ENCODE measurements at regions not wholly inside any gene's neighbourhood (a gene's known extent, or its start where the extent isn't known, plus 50 kb on each side); places are given as distances from the start of the nearest gene placed in this dataset.

DNA sequence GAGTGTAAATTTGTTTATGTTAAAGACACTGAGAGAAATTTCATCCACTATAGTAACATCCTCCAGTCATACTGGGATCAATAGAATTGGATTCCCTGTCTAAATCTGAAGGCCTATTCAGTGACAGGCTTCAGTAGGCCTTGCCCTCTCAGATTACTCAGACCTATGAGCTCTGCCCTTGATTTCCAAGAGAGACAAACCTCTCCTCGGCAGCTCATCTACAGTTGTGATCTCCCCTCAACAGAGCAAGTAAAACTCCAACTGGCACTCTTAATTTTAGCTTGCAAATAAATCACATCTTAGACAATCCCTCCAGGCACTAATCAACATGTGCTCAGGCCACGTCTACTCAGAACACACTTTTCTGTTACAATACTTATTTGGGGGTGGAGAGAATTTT lies 1191.4 kb upstream of the PHF14 start:
- Histone ChIP-seq H3K27me3 (no peaks in the 10 kb centered on the region), H3K9me3 (peaks cover 0 to 11% (median 0%) of the 10 kb centered on the region in 4 donors), H3K27ac (no peak overlapping the region), H3K4me3 (no peak overlapping the region), H3K4me1 (no peaks in the 10 kb centered on the region), H3K36me3 (no peaks in the 10 kb centered on the region)
- intact Hi-C loops (cut with DNase I) = no loop called here
- TF ChIP-seq POLR2AphosphoS5 (IDR thresholded peaks at IDR 0.05) = no peak
- TF ChIP-seq, protein P1, sequence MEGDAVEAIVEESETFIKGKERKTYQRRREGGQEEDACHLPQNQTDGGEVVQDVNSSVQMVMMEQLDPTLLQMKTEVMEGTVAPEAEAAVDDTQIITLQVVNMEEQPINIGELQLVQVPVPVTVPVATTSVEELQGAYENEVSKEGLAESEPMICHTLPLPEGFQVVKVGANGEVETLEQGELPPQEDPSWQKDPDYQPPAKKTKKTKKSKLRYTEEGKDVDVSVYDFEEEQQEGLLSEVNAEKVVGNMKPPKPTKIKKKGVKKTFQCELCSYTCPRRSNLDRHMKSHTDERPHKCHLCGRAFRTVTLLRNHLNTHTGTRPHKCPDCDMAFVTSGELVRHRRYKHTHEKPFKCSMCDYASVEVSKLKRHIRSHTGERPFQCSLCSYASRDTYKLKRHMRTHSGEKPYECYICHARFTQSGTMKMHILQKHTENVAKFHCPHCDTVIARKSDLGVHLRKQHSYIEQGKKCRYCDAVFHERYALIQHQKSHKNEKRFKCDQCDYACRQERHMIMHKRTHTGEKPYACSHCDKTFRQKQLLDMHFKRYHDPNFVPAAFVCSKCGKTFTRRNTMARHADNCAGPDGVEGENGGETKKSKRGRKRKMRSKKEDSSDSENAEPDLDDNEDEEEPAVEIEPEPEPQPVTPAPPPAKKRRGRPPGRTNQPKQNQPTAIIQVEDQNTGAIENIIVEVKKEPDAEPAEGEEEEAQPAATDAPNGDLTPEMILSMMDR (IDR thresholded peaks at IDR 0.05) = no peak
- no peak for TF ChIP-seq EP300 (IDR thresholded peaks at IDR 0.05)
- 78 to 80% methylated on average over 2 of the region's 2 CpGs for WGBS, 2 donors
- DNase-seq = no peak

DNA sequence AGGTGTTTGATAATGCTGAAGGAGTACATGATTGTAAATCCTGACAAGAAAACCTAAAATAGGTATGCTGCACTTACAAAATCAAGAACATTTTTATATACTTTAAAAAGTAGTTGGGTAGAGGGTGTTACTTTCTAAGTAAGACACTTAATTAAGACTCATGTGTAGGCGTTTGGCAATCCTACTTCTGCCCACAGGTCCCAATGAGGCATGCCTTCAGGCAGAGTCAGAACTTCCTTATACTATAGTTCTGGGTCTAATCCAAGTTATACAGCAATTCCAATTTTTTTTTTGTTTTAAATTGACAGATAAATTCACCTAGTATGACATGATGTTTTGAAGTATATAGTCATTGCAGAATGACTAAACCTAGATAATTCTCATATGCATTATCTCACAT lies 1188.5 kb upstream of the PHF14 start:
- WGBS, 2 donors = 21 to 70% methylated on average over 1 of the region's 1 CpG
- peaks cover 0 to 7% (median 0%) of the 10 kb centered on the region in 4 donors for H3K9me3 ChIP-seq
- H3K4me3 ChIP-seq = no peak overlapping the region
- no peaks in the 10 kb centered on the region for H3K27me3 ChIP-seq
- intact Hi-C loops (cut with DNase I) = no loop called here
- DNase-seq = no peak
- H3K36me3 ChIP-seq = no peaks in the 10 kb centered on the region
- TF ChIP-seq EP300 (IDR thresholded peaks at IDR 0.05) = no peak
- TF ChIP-seq, protein P1 (IDR thresholded peaks at IDR 0.05) = no peak
- no peak for TF ChIP-seq POLR2A (IDR thresholded peaks at IDR 0.05)
- TF ChIP-seq POLR2AphosphoS5 (IDR thresholded peaks at IDR 0.05) = no peak
- no peaks in the 10 kb centered on the region for H3K4me1 ChIP-seq
- H3K27ac ChIP-seq = no peak overlapping the region

DNA sequence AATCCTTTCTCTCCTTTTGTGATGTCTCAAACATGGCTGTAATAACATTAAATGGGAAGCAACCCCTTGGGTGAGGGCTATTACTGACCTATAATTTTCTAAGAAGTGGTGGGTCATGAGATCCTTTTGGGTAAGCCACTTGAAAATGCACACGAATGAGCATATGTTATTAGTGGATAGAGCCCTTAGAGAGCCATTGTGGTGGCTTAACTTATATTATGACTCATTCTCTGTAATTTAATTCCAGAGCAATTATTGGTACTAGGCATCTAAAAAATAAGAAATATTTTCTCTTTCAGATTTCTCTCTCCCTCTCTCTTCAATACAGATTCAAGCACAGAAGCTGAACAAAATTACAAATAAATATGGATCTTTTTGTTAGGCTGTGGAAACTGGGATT lies 1177.4 kb upstream of the PHF14 start:
- intact Hi-C loops (cut with DNase I) = no loop called here
- TF ChIP-seq, protein P1 (IDR thresholded peaks at IDR 0.05) = no peak
- no peak for TF ChIP-seq POLR2AphosphoS5 (IDR thresholded peaks at IDR 0.05)
- no peak for TF ChIP-seq POLR2A (IDR thresholded peaks at IDR 0.05)
- no peak for TF ChIP-seq EP300 (IDR thresholded peaks at IDR 0.05)
- Histone ChIP-seq H3K4me3 (no peak overlapping the region), H3K36me3 (no peaks in the 10 kb centered on the region), H3K9me3 (no peaks in the 10 kb centered on the region), H3K27ac (no peak overlapping the region), H3K27me3 (no peaks in the 10 kb centered on the region), H3K4me1 (no peaks in the 10 kb centered on the region)
- WGBS, 2 donors = 52 to 70% methylated on average over 1 of the region's 1 CpG
- no peak for DNase-seq

DNA sequence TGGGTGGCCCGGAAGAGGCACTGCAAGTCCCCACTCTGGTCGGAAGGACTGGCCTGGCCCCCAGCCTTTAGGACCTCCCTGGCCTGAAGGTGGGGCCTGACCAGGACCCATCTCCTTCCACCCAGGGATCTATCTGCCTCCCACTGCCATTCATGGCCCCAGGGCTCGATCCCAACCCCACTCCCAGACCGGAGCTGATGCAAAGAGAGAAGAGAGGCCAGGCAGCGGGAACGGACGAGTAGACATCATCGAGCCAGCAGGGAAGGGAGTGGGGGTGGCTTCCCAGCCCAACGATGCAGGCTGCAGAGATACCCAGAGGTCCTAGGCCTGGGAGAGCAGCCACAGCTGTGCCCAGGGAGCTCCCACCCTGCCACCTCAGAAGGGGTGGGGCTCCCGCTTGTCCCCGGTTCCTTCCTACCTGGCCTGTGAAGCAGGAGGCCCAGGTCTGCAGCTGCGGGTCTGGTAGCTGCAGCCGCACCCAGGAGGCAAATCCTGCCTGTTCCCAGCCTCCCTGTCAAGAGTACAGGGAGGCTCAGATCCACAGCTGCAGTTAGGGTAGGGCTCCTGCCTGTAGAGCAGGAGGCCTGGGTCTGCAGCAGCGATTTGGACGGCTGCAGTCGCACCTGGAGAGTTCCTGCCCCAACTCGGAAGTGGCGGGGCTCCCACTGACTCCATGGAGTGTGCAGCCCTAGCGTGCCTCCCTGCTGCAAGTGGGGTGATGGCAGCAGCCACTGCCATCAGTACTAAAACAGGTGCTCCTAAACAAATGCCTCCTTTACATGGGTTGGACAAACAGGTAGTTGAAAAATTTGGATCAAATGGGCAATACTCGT lies 1151.0 kb upstream of the PHF14 start:
- H3K36me3 ChIP-seq = no peaks in the 10 kb centered on the region
- H3K27ac ChIP-seq = no peak overlapping the region
- DNase-seq = no peak
- no peaks in the 10 kb centered on the region for H3K27me3 ChIP-seq
- TF ChIP-seq EP300 (IDR thresholded peaks at IDR 0.05) = no peak
- TF ChIP-seq, protein P1 (IDR thresholded peaks at IDR 0.05) = no peak
- no peak for TF ChIP-seq POLR2A (IDR thresholded peaks at IDR 0.05)
- TF ChIP-seq POLR2AphosphoS5 (IDR thresholded peaks at IDR 0.05) = no peak
- no peak overlapping the region for H3K4me3 ChIP-seq
- H3K9me3 ChIP-seq = peaks cover 0 to 7% (median 2%) of the 10 kb centered on the region in 4 donors
- WGBS, 2 donors = 87 to 91% methylated on average over 20 of the region's 20 CpGs
- intact Hi-C loops (cut with DNase I) = no loop called here
- H3K4me1 ChIP-seq = peaks cover 0 to 9% (median 0%) of the 10 kb centered on the region in 4 donors

Measured in sigmoid colon (tissue), 6 donors.